CD4-positive, alpha-beta T cell treated with Interleukin-12 subunit alpha and Interleukin-12 subunit beta, for 1 hour (primary cell): ENCODE measurements at regions not wholly inside any gene's neighbourhood (a gene's known extent, or its start where the extent isn't known, plus 50 kb on each side); places are given as distances from the start of the nearest gene placed in this dataset.
A peak's percentile ranks its signal among the peaks of the same experiment; 100 is the strongest.
"Not testable (repeated sequence)": the region's sequence is repeated elsewhere in the genome, so short reads cannot be mapped to it uniquely, and the experiment has no call there.

Experiments used
- DNase-seq: peaks from one replicate; pipeline ENCODE4 v3.0.0-alpha.2; 2020

DNA sequence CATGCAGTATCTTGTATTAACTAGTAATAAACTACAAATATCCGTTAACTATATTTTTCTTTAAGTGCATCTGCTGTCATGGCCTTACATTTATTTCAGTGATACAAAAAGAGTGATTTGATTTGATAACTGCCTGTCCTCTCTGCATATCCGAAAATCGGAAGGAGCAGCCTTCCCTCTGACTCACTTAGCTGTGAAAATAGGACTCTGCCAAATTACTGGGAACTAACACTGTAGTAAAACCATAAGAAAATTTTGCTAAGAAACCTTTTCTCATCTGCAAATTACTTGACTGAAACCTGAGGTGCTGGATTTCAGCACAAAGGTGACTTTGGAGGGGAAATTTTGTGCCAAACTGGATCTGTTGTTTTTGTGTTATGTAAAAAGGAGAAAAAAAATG is 176.6 kb upstream of the MKLN1 start:
- DNase-seq: no peak

DNA sequence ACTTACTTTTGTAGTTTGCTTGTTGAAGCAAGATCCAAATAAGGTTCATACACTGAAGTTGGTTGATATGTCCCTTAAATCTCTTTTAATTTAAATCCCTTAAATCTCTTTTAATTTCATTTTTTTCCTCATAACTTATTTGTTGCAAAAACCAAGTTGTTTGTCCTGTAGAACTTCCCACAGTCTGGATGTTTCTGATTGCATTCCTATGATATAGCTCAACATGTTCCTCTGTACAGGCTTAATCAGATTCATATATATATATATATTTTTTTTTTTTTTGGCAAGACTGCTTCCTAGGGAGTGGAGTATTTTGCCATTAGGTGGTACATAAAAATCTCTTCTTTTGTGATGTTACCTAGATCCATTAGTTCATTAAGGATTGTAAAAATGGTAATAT is 174.9 kb upstream of the MKLN1 start:
- no peak for DNase-seq

DNA sequence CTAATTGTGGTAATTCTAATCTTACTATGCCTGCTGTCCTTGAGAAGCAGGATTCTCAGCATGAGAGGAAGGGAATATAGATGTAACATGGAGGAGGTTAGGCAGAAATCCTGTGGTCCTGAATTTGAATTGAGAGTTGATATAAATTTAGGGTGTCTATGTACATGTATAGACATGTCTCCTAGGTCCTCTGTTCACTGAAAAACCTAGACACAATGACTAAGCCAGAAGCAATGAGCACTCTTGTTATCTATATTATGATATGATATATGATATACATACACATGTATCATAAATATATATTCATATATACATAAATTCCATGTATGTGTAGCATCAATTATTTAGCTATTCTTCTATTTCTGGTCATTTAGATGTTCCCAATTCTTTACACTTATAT is 173.3 kb upstream of the MKLN1 start:
- DNase-seq: no peak

DNA sequence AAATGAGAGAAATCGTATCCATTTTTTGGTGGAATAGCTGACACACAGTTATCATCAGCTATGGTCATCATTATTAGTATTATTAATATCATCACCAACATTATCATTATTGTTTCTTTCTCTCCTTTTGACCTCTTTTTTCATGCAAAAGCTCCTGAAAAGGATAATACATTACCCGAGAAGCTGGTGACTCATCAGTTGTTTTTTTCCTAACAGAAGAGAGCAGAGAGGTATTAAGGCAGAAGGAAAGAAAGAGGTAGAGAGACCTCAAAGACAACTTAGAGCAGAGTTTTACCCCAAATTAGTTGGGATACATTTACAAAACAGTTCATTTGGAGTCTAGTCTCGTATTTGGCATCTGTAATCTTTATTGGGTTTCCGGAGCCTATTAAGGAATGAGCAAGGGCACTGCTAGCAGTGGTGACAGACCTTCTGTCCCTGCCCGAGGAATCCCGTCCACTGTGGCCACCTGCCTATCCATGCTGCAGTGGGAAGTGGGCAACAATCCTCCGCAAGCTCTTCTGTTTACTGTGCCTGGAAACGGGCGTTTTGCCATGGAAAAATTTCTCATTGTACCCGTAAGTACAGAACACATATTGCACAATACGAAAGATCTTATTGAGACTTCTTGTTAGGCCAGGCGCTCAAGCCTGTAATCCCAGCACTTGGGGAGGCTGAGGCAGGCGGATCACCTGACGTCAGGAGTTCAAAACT is 170.0 kb upstream of the MKLN1 start:
- no peak for DNase-seq

DNA sequence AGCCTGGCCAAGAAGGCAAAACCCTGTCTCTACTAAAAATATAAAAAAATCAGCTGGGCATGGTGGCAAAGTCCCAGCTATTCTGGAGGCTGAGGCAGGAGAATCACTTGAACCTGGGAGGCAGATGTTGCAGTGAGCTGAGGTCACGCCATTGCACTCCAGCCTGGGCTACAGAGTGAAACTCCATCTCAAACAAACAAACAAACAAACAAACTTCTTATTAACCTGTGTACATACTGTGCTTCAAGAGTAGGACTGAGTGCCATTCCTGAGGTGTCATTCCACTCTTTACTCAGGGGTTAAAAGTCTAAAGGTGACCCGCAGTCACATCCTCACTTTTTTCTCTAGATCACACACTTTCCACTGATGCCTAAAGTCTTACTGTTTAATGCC is 169.4 kb upstream of the MKLN1 start:
- not testable (repeated sequence) for DNase-seq

DNA sequence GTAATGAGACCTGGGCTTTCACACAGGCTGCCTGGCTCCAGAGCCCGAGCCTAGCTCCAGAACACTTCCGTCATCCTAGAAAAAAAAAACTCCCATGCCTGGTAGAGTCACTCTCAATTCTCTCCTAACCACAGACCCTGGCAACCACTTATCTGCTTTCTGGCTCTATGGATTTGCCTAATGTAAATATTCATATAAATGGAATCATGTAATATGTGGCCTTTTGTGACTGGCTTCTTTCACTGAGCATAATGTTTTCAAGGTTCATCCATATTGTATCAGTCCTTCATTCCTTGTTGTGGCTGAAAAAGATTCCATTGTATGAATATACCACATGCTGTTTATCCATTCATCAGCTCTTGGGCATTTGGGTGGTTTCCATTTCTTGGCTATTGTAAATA is 167.7 kb upstream of the MKLN1 start:
- DNase-seq: no peak

DNA sequence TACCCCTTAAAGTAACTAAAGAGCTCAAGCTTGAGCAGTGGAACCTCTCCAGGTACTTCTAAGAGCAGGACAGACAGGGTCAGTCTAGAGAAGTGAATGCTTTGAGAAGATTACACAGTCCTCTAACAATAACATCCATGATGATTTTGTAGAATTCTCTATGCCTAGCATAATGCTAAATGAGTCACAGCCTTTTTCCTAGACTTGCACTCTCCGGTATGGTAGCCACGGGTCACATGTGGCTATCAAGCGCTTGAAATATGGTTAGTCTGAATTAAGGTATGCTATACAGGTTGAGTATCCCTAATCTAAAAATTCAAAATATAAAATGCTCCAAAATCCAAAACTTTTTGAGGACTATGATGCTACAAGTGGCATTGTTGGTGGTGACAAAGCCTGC is 166.6 kb upstream of the MKLN1 start:
- DNase-seq: no peak

DNA sequence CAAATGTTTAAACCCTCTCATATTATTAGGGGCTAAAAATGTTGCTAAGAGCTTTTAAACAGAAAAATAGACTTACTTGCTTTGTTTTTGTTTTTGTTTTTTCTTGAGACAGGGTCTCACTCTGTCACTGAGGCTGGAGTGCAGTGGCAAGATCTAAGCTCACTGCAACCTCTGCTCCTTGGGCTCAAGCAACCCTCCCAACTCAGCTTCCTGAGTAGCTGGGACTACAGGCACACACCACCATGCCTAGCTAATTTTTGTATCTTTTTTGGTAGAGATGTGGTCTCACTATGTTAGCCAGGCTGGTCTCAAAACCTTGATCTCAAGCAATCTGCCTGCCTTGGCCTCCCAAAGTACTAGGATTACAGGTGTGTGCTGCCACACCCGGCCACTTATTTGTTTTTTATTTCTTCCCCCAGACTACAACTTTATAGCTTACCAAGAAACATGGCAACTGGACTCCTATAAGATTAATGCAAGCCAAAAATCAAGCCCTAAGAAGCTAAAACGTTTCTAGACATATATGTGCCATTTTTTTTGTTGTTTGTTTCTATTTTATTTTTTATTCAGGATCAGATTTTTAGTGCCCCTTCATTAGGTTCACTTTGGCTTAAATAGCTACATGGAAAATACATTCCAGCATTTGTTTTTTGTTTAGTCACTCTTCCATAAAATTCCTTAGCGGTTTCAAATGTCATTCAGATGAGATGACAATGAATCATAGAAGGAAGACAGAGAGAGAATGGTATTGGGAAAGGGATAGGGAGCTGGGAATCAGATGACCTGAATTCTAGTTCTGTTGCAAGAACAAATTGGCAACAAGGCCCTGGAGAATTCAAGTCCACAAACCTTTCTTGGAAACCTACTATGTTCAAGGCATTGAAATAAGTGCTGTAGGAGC is 163.4 kb upstream of the MKLN1 start:
- DNase-seq: no peak

DNA sequence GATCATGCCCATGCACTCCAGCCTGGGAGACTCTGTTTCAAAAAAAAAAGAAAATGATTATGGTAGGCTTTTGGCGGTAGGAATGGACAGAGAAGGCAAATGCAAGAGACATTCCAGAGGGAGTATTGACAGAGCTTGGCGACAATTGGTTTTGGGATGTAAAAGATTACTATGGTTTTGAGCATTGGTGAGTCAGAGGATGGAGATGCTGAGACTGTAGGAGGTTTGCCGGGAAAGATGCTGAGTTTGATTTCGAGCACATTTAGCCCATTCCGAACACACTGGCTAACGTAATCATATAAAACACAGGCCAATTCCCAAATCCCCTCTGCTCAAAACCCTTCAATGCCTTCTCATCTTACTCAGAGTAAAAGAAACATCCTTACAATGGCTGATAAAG is 161.6 kb upstream of the MKLN1 start:
- no peak for DNase-seq

DNA sequence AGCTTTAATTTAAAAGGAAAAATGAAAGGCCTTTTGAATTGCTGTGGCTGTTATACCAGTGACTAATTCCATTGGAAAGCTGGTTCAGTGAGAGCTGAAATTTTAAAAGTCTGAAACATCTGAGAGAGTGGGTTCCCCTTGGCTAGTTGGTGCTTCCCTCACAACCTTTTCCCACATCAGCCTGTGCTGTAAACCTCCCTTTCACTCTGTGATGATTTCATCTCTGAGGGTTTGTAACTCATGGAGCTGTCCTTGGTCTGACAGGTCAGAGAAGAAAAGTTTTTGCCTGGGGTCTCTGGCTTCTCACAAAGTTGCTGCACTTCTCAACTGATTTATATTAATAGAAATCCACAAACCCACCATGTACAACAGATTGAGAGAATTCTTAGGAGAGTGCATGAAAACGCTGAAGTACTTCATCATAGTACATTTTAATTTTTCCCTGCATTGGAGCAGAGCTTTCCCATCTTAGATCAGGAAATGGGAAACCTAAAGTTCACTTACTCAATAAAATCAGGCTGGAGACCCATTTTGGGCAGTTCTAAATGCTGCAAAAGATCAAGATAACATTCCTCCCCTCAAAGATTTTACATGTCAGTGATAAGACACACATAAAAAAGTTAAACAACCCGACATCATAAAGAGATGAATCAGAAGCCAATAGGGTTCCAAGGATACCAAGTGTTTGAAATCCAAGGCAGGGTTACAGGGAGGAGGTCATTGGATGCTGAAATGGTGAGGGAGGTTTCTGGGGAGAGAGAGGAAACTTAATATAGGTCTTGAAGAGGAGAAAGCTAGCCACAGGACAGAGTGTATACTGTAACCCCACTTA is 157.0 kb upstream of the MKLN1 start:
- no peak for DNase-seq

DNA sequence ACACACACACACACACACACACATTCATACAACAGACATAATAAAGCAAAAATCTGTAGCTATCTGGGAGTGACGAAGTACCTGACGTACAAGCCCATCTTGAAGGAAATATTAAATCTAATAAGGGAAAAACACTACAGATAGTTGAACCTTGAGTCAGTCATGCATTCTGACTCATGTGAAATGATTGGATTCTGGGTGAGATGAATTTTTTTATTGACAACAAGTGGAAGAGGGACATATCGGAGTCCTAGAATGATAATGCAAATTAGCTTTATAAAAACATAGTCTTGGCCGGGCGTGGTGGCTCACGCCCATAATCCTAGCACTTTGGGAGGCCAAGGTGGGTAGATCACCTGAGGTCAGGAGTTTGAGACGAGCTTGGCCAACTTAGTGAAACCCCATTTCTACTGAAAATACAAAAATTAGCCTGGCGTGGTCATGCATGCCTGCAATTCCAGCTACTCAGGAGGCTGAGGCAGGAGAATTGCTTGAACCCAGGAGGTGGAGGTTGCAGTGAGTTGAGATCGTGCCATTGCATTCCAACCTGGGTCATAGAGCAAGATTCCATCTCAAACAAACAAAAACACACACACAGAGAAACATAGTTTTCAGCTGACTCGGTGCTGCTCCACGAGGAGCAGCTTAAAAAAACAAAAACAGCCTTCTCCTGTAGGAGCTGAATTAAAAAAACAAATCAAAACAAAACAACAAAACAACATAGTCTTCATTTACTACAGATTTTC is 154.4 kb upstream of the MKLN1 start:
- no peak for DNase-seq

DNA sequence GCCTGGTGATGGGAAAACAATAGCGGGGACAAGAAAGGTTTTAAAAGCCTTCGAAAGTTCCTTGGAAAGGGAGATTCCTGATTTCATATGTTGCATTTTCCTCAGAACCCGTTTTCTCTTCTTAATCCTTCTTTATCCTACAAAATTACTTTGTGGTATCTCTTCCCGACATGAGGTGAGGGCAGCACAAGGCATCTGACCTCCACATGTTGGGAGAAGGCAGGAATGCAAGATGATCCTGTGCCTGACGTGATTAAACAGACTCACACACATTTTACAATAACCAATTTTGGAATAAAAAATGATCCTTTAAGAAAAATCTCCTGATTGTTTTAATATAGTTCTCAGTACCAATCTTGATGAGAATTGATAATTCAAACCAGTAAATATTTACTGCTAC is 153.3 kb upstream of the MKLN1 start:
- no peak for DNase-seq

DNA sequence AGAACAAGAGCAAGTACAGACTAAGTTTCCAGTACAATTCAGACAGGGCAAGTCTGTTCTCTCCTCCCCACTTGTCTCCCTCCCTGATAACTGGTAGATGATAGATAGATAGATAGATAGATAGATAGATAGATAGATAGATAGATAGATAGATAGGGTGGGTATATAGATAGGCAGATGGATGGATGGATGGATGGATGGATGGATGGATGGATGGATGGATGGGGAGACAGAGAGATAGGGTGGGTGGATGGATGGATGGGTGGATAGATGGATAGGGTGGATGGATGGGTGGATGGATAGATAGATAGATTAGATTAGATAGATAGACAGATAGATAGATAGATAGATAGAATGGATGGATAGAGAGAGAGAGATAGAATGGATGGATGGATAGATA is 152.8 kb upstream of the MKLN1 start:
- no peak for DNase-seq

DNA sequence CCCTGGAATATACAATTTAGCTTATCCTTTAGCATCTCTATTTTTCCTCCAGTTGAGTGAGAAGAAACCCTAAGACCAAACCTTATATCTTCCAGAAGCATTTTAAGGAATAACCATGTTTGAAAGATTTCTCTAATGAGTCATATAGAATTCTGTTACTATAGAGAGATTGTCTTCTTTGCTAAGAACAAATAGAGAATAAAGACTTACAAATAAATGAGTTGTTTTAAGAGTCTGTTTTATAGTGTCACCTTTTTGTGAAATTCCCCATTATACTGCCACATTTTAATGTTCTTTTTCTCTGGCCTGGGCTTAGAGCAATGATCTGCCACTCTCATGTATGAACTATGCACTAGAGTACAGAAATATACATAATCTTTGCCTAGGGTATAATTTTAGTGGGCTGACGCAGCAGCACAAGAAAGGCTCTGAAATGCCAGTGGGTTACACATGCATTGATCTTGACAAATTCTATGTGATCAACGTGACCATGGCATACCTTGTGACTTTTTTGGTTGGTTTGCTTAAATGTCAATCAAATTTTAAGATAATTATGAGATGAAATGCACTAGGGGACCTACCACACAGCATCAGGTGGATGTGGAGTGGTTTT is 145.1 kb upstream of the MKLN1 start:
- DNase-seq: no peak

DNA sequence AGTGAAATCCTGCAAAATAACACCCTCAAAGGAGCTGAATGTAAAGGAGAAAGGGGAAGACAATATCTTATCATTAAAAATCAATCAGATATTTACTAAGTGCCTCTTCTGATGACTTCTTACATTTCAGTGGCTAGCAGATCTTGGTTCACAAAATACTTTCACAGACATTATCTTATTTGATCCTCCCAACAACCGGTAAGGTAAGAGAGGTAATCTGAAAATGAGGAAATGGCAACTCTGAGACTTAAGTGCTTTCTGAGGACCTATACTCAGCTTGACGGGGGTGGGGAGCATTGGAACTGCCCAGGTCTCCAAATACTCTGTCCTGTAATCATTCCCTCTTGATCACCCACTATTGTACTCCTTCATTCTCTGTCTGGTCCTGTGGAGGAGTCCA is 144.6 kb upstream of the MKLN1 start:
- DNase-seq: no peak

DNA sequence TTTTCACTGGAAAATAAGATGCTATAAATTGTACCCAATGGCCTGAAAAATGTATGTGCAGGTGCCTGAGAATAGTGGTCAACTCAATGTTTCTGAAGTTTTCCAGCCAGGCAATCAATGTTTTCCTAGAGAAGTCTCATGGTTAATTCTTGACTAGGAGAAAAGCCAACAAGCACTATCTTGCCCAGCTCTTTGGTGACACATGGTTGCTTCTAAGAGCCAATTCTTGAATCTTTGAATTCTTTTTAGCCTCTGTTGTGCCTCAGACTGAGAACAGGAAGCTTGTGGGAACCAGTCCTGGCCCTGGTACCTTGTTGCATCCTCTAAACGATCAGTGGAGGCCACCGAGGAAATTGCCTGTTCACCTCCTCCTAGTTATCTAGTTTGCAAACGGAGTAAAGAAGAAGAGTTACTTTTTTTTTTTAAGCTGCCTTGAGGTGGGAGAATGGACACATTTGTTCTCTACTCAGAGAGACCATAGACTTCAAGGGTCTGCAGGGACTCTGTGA is 144.0 kb upstream of the MKLN1 start:
- peak; percentile 35 for DNase-seq

DNA sequence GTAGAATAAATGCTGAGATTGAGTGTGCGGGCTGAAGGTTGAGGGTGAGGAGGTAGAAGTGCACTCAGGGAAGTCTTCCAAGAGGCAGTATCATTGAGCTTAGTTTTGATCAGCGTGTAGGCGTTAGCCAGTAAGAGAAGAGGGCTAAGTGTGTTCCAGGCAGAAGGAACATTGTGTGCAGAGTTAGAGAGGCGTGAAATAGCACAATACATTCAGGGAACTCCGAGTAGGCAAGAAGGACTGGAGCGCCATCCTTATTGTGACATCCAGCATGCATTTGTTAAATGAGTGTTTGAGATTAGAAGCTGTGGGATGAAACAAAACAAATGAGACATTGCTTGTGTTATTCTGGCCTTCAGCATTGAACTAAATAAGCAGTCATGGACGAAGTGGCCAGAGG is 140.9 kb upstream of the MKLN1 start:
- DNase-seq: no peak

DNA sequence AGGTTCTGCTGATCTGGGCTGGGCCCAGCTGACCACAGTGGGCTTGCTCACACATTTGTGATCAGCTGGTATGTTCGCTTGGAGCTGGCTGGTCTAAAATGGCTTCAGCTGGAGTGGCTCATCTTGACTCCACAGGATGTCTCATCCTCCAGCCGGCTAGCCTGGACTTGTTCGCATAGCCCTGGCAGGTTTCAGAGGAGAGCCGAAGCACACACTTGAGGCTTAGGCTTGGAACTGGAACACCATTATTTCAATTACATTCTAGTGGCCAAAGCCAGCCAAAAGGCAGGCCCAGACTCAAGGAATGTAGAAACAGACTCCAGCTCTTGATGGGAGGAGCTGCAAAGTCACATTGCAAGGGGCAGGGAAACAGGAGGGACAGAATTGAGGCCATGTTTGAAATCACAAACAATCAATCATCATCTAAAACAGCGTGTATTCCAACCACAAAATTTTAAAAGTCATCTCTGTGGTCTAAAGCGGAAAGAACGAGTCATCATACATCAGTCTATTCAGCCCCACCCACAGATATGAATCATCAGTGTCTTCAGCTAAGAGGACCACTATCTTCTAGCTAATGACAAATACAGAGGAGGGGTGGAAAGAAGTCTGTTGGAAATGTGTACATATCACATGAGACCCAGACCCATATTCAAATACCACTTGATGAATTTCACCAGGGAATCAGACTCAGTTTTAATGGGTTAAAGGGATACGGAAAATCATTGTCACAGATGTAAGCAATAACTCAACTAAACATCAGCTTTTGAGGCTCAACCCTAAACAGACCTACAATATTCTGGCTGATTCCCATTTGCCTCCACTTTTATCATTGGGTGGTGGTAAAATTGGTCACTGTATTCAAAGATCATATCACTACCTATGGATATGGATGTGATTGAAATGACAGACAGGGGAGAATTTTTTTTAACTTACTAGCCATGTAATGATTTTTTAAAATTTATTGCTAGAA is 139.0 kb upstream of the MKLN1 start:
- DNase-seq: peak; percentile 85

DNA sequence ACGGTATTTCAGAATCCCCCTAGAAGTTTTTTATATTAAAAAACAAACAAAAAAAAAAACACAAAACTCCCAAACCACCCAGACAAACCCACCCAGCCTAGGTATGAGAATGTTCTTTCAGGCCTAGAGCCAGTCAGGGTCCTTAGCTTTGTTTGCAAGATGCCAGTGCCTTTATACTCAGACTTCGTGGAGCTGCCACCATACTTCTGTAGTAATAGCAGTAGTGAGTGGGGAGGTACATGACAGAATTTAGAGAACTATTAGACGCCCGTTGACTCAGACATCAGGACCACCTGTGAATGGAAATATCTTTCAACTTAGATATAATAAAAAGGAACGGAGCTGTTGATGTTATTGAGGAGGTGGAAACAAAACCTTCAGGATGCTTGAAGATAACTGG is 138.2 kb upstream of the MKLN1 start:
- DNase-seq: no peak

DNA sequence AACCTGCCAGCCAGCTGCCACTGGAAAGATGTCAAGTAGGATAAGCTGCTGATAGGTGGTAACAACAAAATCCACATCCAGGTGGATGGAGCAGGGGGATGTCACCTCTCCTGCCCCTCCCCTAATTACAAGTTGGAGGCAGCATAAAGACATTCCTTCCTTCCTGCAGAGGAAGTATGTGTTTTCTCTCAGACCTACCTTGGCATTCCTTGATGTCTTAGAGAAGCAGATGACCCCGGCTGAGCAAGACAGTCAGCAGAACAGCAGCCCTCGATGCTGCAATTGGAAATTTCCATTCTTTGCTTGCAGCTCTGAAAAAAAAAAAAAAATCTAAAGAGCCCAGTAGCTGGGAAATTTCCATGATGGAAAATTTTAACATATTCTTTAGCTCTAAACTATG is 137.5 kb upstream of the MKLN1 start:
- DNase-seq: no peak

DNA sequence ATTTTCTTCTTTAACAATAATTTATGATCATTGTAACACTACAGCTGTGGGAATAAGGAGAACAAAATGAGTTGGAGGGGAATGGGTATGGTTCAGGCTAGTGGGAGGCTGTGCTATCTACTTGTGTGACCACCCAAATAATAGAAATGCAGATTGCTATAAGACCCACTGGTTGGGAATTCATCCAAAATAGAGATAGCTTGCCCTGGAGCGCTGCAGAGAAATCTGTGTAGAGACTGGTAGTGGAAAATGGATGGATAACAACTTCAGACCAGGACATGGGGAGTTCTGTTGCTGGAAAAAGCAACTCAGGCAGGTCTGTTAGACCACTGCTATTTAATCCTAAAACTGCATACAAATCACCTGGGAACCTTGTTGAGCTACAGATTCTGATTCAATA is 137.1 kb upstream of the MKLN1 start:
- no peak for DNase-seq
